GM12874 (cell line): ENCODE measurements at regions not wholly inside any gene's neighbourhood (a gene's known extent, or its start where the extent isn't known, plus 50 kb on each side); places are given as distances from the start of the nearest gene placed in this dataset.

Experiments used
- TF ChIP-seq, protein P1 (sequence below): IDR thresholded peaks from 2 replicates; pipeline ENCODE4 v1.5.1; 2011; ENCODE audit warnings: low read depth, mild to moderate bottlenecking, control low read depth, low read length, moderate library complexity; ENCODE audit not compliant: insufficient read depth

GRCh38 chr9:25177858-25178257 lies 500.4 kb downstream of the TUSC1 start:
- TF ChIP-seq, protein P1, sequence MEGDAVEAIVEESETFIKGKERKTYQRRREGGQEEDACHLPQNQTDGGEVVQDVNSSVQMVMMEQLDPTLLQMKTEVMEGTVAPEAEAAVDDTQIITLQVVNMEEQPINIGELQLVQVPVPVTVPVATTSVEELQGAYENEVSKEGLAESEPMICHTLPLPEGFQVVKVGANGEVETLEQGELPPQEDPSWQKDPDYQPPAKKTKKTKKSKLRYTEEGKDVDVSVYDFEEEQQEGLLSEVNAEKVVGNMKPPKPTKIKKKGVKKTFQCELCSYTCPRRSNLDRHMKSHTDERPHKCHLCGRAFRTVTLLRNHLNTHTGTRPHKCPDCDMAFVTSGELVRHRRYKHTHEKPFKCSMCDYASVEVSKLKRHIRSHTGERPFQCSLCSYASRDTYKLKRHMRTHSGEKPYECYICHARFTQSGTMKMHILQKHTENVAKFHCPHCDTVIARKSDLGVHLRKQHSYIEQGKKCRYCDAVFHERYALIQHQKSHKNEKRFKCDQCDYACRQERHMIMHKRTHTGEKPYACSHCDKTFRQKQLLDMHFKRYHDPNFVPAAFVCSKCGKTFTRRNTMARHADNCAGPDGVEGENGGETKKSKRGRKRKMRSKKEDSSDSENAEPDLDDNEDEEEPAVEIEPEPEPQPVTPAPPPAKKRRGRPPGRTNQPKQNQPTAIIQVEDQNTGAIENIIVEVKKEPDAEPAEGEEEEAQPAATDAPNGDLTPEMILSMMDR, result no peak

- TF ChIP-seq, protein P1, result no peak
Measured at GRCh38 chr9:25129537-25129936, 548.7 kb downstream of the TUSC1 start.

GRCh38 chr9:25121811-25122210 lies 556.4 kb downstream of the TUSC1 start:
- TF ChIP-seq, protein P1, result no peak

DNA sequence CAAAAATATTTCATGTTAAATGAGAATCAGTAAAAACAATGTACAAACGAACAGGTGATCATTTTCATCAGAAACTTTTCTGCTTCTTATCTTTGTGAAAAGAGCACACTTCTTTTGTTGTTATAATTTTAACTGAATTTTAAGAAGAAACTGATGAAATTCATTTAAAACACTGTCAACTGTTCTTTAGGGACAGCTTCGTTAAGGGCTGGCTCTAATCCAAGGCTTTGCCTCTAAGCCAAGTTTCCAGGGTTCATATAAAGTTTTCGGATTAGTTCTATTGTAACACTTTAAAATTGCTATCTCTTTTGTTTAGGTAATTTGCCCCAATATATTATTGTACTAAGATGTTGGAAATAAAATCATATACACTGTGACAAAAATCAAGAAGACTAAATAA lies 559.2 kb downstream of the TUSC1 start:
- TF ChIP-seq, protein P1, result no peak

GRCh38 chr9:25117791-25118190 lies 560.5 kb downstream of the TUSC1 start:
- TF ChIP-seq, protein P1, result no peak

DNA sequence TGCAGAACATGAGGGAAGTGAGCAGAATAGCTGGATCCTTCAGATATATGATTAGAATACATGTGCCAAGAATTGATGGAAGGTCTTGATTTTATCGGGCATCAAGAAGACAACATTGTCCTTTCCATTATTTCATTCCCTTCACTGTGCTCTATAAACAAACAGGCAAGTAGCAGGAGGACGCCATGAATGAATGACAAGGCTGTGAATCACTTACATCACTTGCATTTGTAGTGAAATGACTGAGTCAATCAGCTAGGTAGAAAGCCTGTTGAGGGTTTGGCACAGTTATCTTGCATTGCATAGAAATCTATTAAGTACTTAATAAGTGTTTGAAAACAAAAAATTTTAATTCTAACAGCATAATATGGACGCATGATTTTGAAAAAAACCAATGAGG lies 548.8 kb upstream of the IZUMO3 start:
- TF ChIP-seq, protein P1, result no peak

- TF ChIP-seq, protein P1, result no peak
Measured at GRCh38 chr9:25078202-25078601, 532.5 kb upstream of the IZUMO3 start.
